HepG2 (cell line): ENCODE measurements at regions not wholly inside any gene's neighbourhood (a gene's known extent, or its start where the extent isn't known, plus 50 kb on each side); places are given as distances from the start of the nearest gene placed in this dataset.
"Not testable (repeated sequence)": the region's sequence is repeated elsewhere in the genome, so short reads cannot be mapped to it uniquely, and the experiment has no call there.

Experiments used
- ATAC-seq: fragments of 200-7000 bp; cut with Tn5 transposase; 3 replicates; pipeline ENCODE4 v1.9.1; 2020; ENCODE audit warnings: mild to moderate bottlenecking, moderate library complexity
- BruUV-seq: library from RNA; stranded (reverse); fragments of 400-500 nt; replicated peaks from 2 replicates; lab custom pipeline; 2021; lab: Mats Ljungman, UMichigan
- CTCF ChIA-PET: fragments of 300-600 bp; formaldehyde crosslinking; extraction: SDS; loops from one replicate; lab custom pipeline; 2021; ENCODE audit warnings: low total read pairs, inconsistent platforms, low intra/inter-chr PET ratio; lab: Yijun Ruan, JAX
- POLR2A ChIA-PET: fragments of 350-600 bp; sonication (Branson Sonifier 250); formaldehyde crosslinking; loops from one replicate; lab custom pipeline; 2020; ENCODE audit warnings: antibody characterized with exemption, inconsistent platforms; lab: Yijun Ruan, JAX
- DNase-seq: peaks from one replicate; pipeline ENCODE4 v3.0.0-alpha.2; 2015; ENCODE audit warnings: low spot score
- FAIRE-seq: peaks from 3 replicates; lab custom pipeline; 2011; peaks lifted over from hg19 to GRCh38; lab: Jason Lieb, UNC
- H2AFZ ChIP-seq: one replicate; pipeline ENCODE4 v1.6.1; 2011; ENCODE audit warnings: low read length, inconsistent platforms
- H3K27ac ChIP-seq: fragments of 300-600 bp; 3 replicates; pipeline ENCODE4 v1.8.0; 2011; ENCODE audit warnings: mixed run types, mild to moderate bottlenecking, mixed read lengths, low read length, inconsistent platforms; ENCODE audit not compliant: insufficient read depth; ENCODE audit errors: extremely low read length
- H3K27me3 ChIP-seq, 2 experiments: fragments of 200-600 bp in 1 of 2; 2 replicates in 1 of 2; 3 replicates in 1 of 2; pipeline versions ENCODE4 v1.6.0 to v1.8.0; 2011; ENCODE audit warnings: low read length in 2 of 2, mild to moderate bottlenecking in 2 of 2, moderate library complexity in 2 of 2, inconsistent platforms in 1 of 2; ENCODE audit not compliant: insufficient read depth in 2 of 2, control insufficient read depth in 1 of 2
- H3K36me3 ChIP-seq, 2 experiments: fragments of 200-600 bp in 1 of 2; replicated peaks in 1 of 2; 2 replicates in 1 of 2; 3 replicates in 1 of 2; pipeline versions ENCODE4 v1.5.1 to v1.8.0; 2011; ENCODE audit warnings: low read length in 2 of 2, inconsistent platforms in 1 of 2; ENCODE audit not compliant: insufficient read depth in 2 of 2, control insufficient read depth in 1 of 2
- H3K4me1 ChIP-seq: 2 replicates; pipeline ENCODE4 v1.5.1; 2012; ENCODE audit warnings: low read length, inconsistent platforms; ENCODE audit not compliant: insufficient read depth
- H3K4me2 ChIP-seq: 2 replicates; pipeline ENCODE4 v1.6.0; 2011; ENCODE audit warnings: low read depth, low read length, inconsistent platforms
- H3K4me3 ChIP-seq, 3 experiments: fragments of 200-600 bp in 1 of 3; sonication (generic), shearing (Covaris generic) in 1 of 3; replicated peaks in 1 of 3; 2 replicates each; pipeline ENCODE4 v1.5.1; 2011 to 2016; ENCODE audit warnings: low read length in 3 of 3, inconsistent platforms in 2 of 3, low read depth in 2 of 3, mild to moderate bottlenecking in 2 of 3, control low read depth in 1 of 3, mixed read lengths in 1 of 3; ENCODE audit not compliant: insufficient read depth in 1 of 3
- H3K79me2 ChIP-seq: one replicate; pipeline ENCODE4 v1.6.1; 2011; ENCODE audit warnings: low read length, inconsistent platforms; ENCODE audit not compliant: insufficient read depth
- H3K9ac ChIP-seq: 2 replicates; pipeline ENCODE4 v1.6.0; 2011; ENCODE audit warnings: mild to moderate bottlenecking, low read depth, low read length, inconsistent platforms; ENCODE audit not compliant: insufficient read depth
- H3K9me3 ChIP-seq: 2 replicates; pipeline ENCODE4 v1.5.1; 2012; ENCODE audit warnings: mild to moderate bottlenecking, low read length
- H4K20me1 ChIP-seq: 2 replicates; pipeline ENCODE4 v1.6.0; 2011; ENCODE audit warnings: inconsistent platforms, mild to moderate bottlenecking, low read length, moderate library complexity; ENCODE audit not compliant: insufficient read depth
- DMTF1 ChIP-seq: sonication (generic); formaldehyde crosslinking; IDR thresholded peaks from 2 replicates; pipeline ENCODE4 v1.4.0; 2020; ENCODE audit warnings: mild to moderate bottlenecking, missing genetic modification reagents
- GPBP1L1 ChIP-seq: sonication (generic); formaldehyde crosslinking; IDR thresholded peaks from 2 replicates; pipeline ENCODE4 v1.5.0; 2020; ENCODE audit warnings: mild to moderate bottlenecking, missing genetic modification reagents
- IKZF5 ChIP-seq: IDR thresholded peaks from 2 replicates; pipeline ENCODE4 v1.6.1; 2018; ENCODE audit warnings: missing genetic modification reagents, mild to moderate bottlenecking, missing compliant biosample characterization
- MAFK ChIP-seq, 2 experiments: IDR thresholded peaks in 1 of 2; conservative IDR thresholded peaks in 1 of 2; 2 replicates each; pipeline ENCODE4 v1.6.1; 2011; ENCODE audit warnings: improper control_type of control experiment in 2 of 2, low read length in 2 of 2
- MXD4 ChIP-seq: IDR thresholded peaks from 2 replicates; pipeline ENCODE4 v1.6.1; 2016; ENCODE audit warnings: mild to moderate bottlenecking, missing biosample characterization, missing genetic modification reagents
- ONECUT2 ChIP-seq: sonication (generic); formaldehyde crosslinking; IDR thresholded peaks from 2 replicates; pipeline ENCODE4 v1.4.0; 2020; ENCODE audit warnings: missing genetic modification reagents
- THYN1 ChIP-seq: sonication (generic); formaldehyde crosslinking; IDR thresholded peaks from 2 replicates; pipeline ENCODE4 v1.8.1; 2023; ENCODE audit warnings: low read depth, mild to moderate bottlenecking, moderate library complexity, missing genetic modification reagents, borderline replicate concordance
- XBP1 ChIP-seq: sonication (generic); formaldehyde crosslinking; IDR thresholded peaks from 2 replicates; pipeline ENCODE4 v1.5.0; 2020; ENCODE audit warnings: missing genetic modification reagents
- ZFP41 ChIP-seq: sonication (generic); formaldehyde crosslinking; IDR thresholded peaks from 2 replicates; pipeline ENCODE4 v1.4.0; 2020; ENCODE audit warnings: mild to moderate bottlenecking, missing genetic modification reagents, borderline replicate concordance
- WGBS: methylation state at CpG from one replicate; pipeline ENCODE4 v1.1.6; 2017; ENCODE audit warnings: low lambda C conversion rate; 5-methylcytosine and 5-hydroxymethylcytosine counted together
- in situ Hi-C: cut with HindIII; loops from 2 replicates; pipeline ENCODE4 v1.10.0; 2017; ENCODE audit warnings: low pct_unique_long_range_greater_than_20kb; ENCODE audit not compliant: extremely low pct_ligation_motif_present
- intact Hi-C: fragments of 100-400 bp; cut with micrococcal nuclease; formaldehyde crosslinking; loops from one replicate; pipeline ENCODE4 v1.10.0; 2022; ENCODE audit not compliant: unreplicated experiment

GRCh38 chr13:28572871-28573270 is 77.9 kb upstream of the FLT1 start (continued):
- TF ChIP-seq DMTF1 (CRISPR knock-in tag) (no peak), IKZF5 (CRISPR knock-in tag) (no peak)
- TF ChIP-seq, all 625 proteins: peak for 0

- H2AFZ ChIP-seq, H3K27ac ChIP-seq, H3K9ac ChIP-seq, ATAC-seq, CTCF ChIA-PET, DNase-seq, H3K4me2 ChIP-seq, FAIRE-seq, H4K20me1 ChIP-seq, POLR2A ChIA-PET, H3K9me3 ChIP-seq, H3K36me3 ChIP-seq, BruUV-seq, H3K79me2 ChIP-seq, H3K27me3 ChIP-seq, intact Hi-C loops, H3K4me3 ChIP-seq, in situ Hi-C loops, H3K4me1 ChIP-seq: not testable (repeated sequence)
- WGBS = 73% methylated on average over 7 of the region's 7 CpGs
Measured at GRCh38 chr13:28570356-28570755, 75.4 kb upstream of the FLT1 start.

GRCh38 chr13:28569886-28570285 is 75.0 kb upstream of the FLT1 start:
- H3K36me3 ChIP-seq = no peaks in the 10 kb centered on the region
- no peaks in the 10 kb centered on the region for H3K9me3 ChIP-seq
- CTCF ChIA-PET = no interaction called here
- POLR2A ChIA-PET = no interaction called here
- H4K20me1 ChIP-seq = no peaks in the 10 kb centered on the region
- DNase-seq (no peak), ATAC-seq (no peak), FAIRE-seq (no peak)
- no peak overlapping the region for H3K4me2 ChIP-seq
- no TSS peak for BruUV-seq
- no peak overlapping the region for H3K27ac ChIP-seq
- intact Hi-C loops (no loop called here), in situ Hi-C loops (no loop called here)
- H3K9ac ChIP-seq = no peak overlapping the region
- no peak overlapping the region for H3K4me3 ChIP-seq
- no peak overlapping the region for H2AFZ ChIP-seq
- no peaks in the 10 kb centered on the region for H3K27me3 ChIP-seq
- H3K4me1 ChIP-seq = no peaks in the 10 kb centered on the region
- WGBS = 62% methylated on average over 5 of the region's 5 CpGs
- H3K79me2 ChIP-seq = no peaks in the 10 kb centered on the region
- no peak for TF ChIP-seq MXD4 (CRISPR knock-in tag)
- TF ChIP-seq THYN1 (CRISPR knock-in tag) = no peak
- no peak for TF ChIP-seq ONECUT2 (CRISPR knock-in tag)
- no peak for TF ChIP-seq ZFP41 (CRISPR knock-in tag)
- TF ChIP-seq MAFK (conservative IDR thresholded peaks at IDR 0.05 in 1 of 2, IDR thresholded peaks at IDR 0.05 in 1 of 2; ENCODE audit: low read length in 2 of 2) = no peak
- TF ChIP-seq XBP1 (CRISPR knock-in tag) = no peak
- no peak for TF ChIP-seq GPBP1L1
